ENCODE measurements at regions not wholly inside any gene's neighbourhood (a gene's known extent, or its start where the extent isn't known, plus 50 kb on each side); places are given as distances from the start of the nearest gene placed in this dataset.

DNA sequence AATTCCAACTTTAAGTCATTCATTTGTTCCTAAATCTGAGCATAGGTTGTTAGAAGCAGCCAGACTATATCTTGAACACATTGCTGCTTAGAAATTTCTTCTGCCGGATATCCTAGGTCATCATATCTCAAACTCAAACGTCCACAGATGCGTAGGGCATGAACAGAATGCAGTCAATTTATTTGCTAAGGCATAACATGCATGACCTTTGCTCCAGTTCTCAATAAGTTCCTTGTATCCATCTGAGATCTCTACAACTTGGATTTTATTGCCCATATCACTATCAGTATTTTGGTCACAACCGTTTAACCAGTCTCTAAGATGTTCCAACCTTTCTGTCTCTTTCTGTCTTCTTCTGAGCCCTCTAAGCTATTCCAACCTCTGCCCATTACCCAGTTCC lies 210.9 kb upstream of the MANEA start:
- Histone ChIP-seq H3K9ac (ENCODE audit: insufficient read depth in 1 of 2, low read depth in 2 of 2, low read length in 2 of 2) (no peak overlapping the region), H3K9me1 (ENCODE audit: control insufficient read depth, insufficient read depth, low read length) (no peaks in the 10 kb centered on the region), H3K27ac (ENCODE audit: extremely low read depth, low read depth, low read length) (no peak overlapping the region), H2AFZ (ENCODE audit: low read depth, low read length) (no peak overlapping the region), H4K20me1 (replicated peaks; ENCODE audit: control insufficient read depth, insufficient read depth, low read length) (no peaks in the 10 kb centered on the region), H3K9me3 (replicated peaks; ENCODE audit: control insufficient read depth, insufficient read depth, low read depth, low read length) (no peaks in the 10 kb centered on the region), H3K4me2 (ENCODE audit: insufficient read depth, low read length) (no peak overlapping the region), H3K79me2 (ENCODE audit: control insufficient read depth, insufficient read depth, low read length) (no peaks in the 10 kb centered on the region), H3K4me1 (replicated peaks in 1 of 2; ENCODE audit: control insufficient read depth in 2 of 2, insufficient read depth in 2 of 2, low read length in 2 of 2) (no peaks in the 10 kb centered on the region), H3K36me3 (ENCODE audit: control insufficient read depth, insufficient read depth, low read length) (no peaks in the 10 kb centered on the region), H3K4me3 (no peak overlapping the region), H3K27me3 (ENCODE audit: control insufficient read depth in 2 of 2, insufficient read depth in 2 of 2, low read length in 2 of 2) (no peaks in the 10 kb centered on the region)
- ATAC-seq (no peak), FAIRE-seq (no peak), DNase-seq (ENCODE audit: extremely low read depth in 1 of 4, low spot score in 3 of 4) (no peak)
- POLR2A ChIA-PET, result no interaction called here
- intact Hi-C loops (cut with micrococcal nuclease) (loop anchor here (10.0 kb wide), 1 partner anchor 1688 kb away; no protein-coding TSS in a partner anchor), in situ Hi-C loops (cut with MboI) (no loop called here)
- TF ChIP-seq MEF2D (tag; conservative IDR thresholded peaks at IDR 0.05; ENCODE audit: low read depth) (no peak), SP2 (IDR thresholded peaks at IDR 0.05; ENCODE audit: extremely low read depth, low read depth, low read length, poor library complexity, severe bottlenecking) (no peak), RFX1 (IDR thresholded peaks at IDR 0.05) (no peak), HNRNPK (IDR thresholded peaks at IDR 0.05; ENCODE audit: low read depth, low read length, poor library complexity, severe bottlenecking) (no peak), FOXJ2 (tag; IDR thresholded peaks at IDR 0.05) (no peak), CBX5 (IDR thresholded peaks at IDR 0.05; ENCODE audit: borderline replicate concordance, low read depth) (no peak), GTF2E2 (tag; IDR thresholded peaks at IDR 0.05) (no peak)
- TF ChIP-seq, protein P1, sequence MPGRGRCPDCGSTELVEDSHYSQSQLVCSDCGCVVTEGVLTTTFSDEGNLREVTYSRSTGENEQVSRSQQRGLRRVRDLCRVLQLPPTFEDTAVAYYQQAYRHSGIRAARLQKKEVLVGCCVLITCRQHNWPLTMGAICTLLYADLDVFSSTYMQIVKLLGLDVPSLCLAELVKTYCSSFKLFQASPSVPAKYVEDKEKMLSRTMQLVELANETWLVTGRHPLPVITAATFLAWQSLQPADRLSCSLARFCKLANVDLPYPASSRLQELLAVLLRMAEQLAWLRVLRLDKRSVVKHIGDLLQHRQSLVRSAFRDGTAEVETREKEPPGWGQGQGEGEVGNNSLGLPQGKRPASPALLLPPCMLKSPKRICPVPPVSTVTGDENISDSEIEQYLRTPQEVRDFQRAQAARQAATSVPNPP (IDR thresholded peaks at IDR 0.05; ENCODE audit: borderline replicate concordance, insufficient read depth, insufficient read length), result no peak
- CTCF ChIA-PET (ENCODE audit: low intra/inter-chr PET ratio), result no interaction called here
- 3% methylated on average over 4 of the region's 4 CpGs for WGBS (ENCODE audit: insufficient coverage, low coverage, missing lambda C conversion rate)
- no TSS peak for BruUV-seq (replicated peaks)
